ENCODE measurements at regions not wholly inside any gene's neighbourhood (a gene's known extent, or its start where the extent isn't known, plus 50 kb on each side); places are given as distances from the start of the nearest gene placed in this dataset.
A peak's percentile ranks its signal among the peaks of the same experiment; 100 is the strongest.

- DNase-seq, result no peak
These were observed 168.2 kb upstream of the RAI14 start for GRCh38 chr5:34487956-34488355.

GRCh38 chr5:34488984-34489383 lies 167.1 kb upstream of the RAI14 start:
- no peak for DNase-seq

GRCh38 chr5:34490506-34491250 lies 165.4 kb upstream of the RAI14 start:
- DNase-seq, result no peak

GRCh38 chr5:34491251-34491620 lies 164.9 kb upstream of the RAI14 start:
- no peak for DNase-seq

DNA sequence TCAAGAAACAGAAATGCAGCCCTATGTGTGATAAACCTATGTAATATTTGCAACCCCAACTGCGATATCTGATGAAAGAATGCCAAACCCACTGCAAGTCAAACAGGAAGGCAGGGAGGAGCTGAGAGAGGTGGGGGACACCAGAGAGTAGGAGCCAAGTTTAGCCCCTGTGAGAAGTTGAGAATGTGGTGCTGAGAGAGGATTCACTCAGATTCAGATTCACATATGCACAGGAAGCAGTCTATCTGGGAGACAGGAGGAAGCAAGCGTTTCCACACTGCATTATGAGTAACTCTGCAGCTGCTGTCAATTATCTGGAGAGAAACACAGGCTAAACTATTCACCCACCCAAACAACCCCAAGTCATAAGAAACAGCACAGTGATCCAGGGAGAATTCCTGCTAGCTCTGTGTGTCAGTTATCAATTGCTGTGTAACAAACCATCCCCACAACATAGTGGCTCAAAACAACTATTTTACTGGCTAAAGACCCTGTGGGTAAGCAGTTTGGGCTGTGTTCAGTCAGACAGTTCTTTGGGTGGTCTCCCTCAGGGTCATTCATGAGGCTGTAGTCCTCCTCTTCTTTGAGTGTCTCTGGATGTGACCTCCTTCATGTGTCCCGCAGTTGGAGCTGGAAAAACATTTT lies 161.9 kb upstream of the RAI14 start:
- DNase-seq, result no peak

DNA sequence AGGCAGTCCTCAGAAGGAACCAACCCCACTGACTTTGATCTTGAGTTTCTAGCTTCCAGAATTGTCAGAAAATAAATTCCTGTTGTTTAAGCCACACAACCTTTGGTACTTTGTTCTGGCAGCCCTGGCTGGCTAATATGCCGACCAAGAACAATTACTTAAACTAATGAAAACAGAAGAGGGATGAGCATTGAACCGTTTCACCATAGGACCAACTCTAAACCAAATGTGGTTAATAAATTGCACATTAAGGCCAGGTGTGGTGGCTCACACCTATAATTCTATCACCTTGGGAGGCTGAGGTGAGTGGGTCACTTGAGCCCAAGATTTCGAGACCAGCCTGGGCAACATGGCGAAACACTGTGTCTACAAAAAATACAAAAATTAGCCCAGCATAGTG lies 160.9 kb upstream of the RAI14 start:
- DNase-seq, result no peak

GRCh38 chr5:34496260-34496691 lies 159.9 kb upstream of the RAI14 start:
- no peak for DNase-seq

GRCh38 chr5:34496701-34497469 lies 159.2 kb upstream of the RAI14 start:
- no peak for DNase-seq

GRCh38 chr5:34497470-34497808 lies 158.7 kb upstream of the RAI14 start:
- no peak for DNase-seq

DNA sequence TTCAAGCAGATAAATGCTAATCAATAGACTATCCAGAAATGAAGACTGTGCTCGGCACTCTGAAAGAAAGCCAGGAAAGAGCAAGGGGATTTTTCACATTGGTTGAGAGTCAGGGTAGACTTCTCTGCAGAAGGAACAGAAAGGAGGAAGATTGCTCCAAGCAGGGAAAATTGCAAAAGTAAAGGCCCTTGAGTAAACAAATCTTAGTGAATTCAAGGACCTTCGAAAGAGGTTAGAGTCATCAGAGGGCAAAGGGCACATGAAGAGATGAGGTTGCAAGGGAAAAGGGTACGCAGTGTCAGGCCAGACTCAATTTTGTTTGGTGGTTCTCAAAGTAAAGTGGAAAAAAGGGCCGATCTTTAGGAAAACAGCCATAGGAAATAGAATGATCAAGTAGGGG lies 157.6 kb upstream of the RAI14 start:
- DNase-seq, result no peak

GRCh38 chr5:34499001-34499734 lies 157.0 kb upstream of the RAI14 start:
- peak; percentile 43 for DNase-seq

DNA sequence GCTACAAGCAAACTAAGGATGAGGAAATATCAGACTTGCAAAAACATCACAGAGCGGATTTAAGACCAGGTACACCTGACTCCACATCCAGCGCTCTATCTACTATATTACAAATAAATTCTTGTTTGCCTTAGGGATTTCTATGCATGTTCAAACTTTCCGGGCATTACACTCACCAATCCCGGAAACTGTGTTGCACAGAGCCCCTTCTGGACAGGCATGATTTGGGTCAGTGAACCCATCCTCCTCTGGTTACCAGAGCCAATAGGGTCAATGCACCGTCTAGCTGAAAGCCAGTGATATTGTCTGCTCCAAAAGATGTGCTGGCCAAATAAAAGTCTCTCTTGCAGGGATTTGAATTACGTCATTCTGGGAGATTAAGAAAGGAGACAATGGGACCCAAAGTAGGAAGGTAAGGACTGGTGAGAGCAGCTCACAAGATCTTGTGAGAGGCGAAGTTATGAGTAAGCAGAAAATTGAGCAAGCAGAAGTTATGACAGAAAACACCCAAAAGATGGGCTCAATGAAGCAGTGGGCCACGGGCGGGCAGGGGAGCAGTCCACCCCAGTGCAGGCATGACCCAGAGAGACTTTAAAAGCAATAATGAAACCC lies 155.8 kb upstream of the RAI14 start:
- no peak for DNase-seq

- DNase-seq, result no peak
These were observed 155.1 kb upstream of the RAI14 start for GRCh38 chr5:34501016-34501415.

GRCh38 chr5:34501840-34502239 lies 154.3 kb upstream of the RAI14 start:
- DNase-seq, result no peak

DNA sequence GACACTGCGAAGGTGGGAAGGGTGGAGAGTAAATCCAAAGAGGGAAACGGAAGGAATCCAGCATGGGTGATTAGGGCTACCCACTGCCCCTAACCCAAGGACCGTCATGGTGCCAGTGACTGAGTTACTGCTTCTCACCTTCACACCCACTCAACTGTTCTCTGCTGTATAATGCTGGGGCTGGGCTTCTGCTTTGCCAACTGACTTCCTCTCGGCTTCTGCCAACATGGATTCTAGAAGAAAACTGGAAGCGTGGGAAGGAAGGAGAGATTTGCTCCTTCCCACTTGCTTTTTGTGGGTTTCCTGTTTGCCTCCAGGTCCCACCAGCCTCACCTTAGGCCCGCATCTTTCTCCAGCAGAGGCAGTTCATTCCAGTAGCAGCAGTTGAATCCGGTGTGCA lies 153.5 kb upstream of the RAI14 start:
- no peak for DNase-seq

DNA sequence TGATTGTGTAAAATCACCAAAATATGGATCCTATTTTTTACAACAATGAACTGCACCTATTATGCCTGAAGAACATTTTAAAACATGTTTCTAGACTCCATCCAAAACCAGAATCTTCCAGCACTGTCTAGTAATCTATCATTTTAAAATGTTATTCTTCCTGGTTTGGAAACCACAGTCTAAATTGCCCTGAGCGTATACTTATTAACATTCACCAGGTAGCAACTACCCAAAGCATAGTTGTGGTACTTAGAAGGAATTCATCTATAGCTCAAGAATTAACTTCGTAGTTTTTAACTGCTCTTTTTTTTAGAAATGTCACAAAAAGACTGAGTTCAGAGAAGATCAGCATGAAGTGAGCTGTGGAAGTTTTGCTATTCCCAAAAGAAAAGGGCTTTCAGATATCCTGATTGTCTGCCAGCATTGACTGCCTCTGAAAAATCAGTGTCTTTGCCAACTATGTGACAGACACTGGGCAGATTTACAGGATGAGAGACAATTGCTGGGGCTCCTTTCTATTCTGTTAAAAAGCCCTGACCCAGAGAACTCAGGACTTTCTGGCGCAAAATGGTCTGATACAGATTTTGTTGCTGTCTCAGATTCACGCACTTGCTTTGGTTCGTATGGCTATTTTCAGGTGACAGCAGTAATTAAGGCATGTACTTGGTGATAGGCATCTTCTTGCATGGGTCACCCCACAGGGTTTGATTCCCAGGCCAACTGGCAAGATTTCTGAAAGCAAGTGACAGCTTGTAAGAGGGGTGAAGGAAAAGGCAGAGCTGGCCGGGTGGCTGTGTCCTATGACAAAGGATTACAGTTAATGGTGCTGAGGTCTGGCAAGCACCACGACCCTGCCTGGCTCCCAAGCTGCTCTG lies 152.5 kb upstream of the RAI14 start:
- no peak for DNase-seq

DNA sequence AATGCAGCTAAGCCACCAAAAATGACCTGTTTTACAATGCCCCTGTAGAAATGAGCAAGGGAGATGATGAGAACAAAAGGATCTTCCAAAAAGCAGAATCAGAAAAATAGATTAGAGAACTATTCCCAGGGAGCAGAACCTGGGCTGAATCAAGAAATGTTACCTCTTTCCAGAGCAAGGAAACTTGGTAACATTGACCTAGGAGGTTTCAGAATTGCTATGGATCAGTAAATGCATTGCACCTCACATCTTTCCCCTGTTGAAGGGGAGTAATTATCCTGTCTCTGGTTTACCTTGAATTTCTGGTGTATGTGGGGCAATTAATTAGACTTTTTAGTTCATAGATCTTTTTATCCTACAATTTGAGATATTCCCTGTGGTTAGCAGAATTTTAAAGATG lies 151.2 kb upstream of the RAI14 start:
- DNase-seq, result no peak

DNA sequence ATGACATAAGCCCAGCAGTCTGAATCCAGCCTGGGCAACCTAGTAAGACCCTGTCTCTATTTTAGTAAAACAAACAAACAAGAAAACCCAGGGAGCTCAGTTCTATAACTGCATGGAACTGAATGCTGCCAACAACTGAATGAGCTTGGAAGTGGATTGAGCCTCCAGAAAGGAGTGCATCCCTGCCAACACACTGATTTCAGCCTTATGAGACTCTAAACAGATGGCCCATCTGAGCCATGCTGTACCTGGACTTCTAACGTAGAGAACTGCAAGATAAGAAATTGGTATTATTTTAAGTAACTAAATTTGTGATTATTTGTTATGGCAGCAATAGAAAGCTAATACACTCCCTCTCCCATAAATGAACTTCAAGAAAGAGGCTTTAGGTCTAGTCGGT lies 150.4 kb upstream of the RAI14 start:
- DNase-seq, result no peak

DNA sequence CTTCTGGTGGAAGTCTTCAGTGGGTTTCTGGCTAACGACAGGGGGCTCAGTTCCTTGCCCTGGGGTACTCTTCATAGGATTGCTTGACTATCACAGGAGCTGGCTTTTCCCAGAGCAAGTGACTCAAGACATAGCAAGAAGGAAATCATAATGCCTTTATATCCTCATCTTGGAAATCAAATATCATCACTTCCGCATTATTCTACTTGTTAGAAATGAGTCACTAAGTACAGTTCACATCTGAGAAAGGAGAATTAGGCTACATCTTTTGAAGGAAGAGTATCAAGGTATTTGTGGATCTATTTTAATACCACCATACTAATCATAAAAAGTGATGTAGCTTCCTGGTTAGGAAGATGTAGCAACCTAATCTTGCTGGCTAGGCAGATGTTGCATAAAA lies 148.2 kb upstream of the RAI14 start:
- no peak for DNase-seq

DNA sequence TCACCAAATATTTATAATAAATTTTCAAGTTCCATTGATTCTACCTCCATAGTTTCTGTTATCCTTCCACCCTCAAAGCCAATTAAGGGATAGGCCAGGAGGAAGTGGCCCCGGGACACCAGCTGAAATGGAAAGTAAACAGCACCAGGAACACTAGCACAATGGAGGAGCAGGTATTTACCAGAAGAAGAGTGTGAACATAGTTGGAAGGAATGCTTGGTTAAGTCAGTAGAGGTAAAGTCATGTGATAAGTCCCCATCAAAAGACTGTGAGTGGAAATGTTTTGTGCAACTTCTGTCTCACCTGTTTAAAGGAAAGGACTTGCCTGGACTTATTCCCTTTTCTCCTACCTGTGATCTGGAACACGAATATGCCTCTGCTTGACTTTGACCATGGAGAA lies 146.7 kb upstream of the RAI14 start:
- no peak for DNase-seq

DNA sequence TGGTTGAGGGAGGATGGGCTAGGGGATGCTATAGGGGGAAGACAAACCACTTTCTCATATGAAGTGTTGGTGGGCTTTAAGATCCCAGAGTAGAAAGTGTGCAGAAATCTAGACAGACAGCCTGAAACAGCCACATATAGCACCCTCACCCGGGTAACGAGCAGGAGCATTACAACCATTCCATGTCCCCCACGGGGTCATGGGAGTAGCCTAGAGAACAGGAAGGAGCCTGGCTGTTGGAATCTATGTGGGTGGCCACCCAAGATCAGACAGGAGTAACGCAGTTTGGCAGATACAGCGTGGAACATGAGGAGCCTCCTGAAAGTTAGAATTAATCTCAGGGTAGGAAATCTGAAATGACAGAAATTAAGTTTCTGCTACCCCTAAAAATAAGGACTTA lies 146.1 kb upstream of the RAI14 start:
- no peak for DNase-seq

DNA sequence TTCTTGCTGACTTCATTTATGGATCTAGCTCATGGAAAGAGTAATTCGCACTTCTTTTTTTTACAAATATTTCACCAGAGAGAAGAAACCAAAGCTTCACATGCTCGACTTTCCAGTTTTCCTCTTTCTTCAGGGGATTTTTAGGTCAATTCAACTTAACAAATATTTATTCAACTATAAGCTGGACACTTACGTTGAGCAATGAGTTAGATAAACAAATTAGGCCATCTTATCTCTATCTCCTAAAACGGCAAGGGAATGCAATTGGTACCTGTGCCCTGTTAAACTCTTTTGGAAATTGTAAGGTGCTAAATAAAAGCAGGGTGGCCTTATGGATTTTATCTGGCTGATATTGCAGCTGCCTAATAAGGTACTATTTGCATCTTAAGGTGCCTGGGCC lies 145.1 kb upstream of the RAI14 start:
- DNase-seq, result no peak
